ENCODE measurements at regions not wholly inside any gene's neighbourhood (a gene's known extent, or its start where the extent isn't known, plus 50 kb on each side); places are given as distances from the start of the nearest gene placed in this dataset.

DNA sequence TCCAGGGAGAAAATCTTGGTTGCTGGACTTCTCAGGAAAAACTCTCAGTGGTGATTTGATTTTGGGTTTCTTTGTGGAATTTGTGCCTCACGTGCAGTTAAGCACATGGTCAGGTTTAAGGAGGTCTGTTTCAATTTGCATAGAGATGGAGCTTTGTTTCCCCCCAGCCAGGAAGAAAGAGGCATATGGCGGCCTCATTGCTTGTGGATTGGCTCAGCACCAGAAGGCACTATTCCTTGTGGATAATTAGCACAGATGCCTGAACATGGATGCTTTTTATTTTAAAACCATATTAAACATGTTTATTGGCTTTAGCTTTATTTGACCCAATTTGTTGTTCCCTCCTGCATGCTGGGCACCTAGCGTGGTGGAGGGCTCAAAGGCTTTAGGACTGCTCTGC lies 125.1 kb upstream of the RGMA start:
- DNase-seq: no peak

GRCh38 chr15:93213281-93213680 lies 124.3 kb upstream of the RGMA start:
- DNase-seq: no peak

DNA sequence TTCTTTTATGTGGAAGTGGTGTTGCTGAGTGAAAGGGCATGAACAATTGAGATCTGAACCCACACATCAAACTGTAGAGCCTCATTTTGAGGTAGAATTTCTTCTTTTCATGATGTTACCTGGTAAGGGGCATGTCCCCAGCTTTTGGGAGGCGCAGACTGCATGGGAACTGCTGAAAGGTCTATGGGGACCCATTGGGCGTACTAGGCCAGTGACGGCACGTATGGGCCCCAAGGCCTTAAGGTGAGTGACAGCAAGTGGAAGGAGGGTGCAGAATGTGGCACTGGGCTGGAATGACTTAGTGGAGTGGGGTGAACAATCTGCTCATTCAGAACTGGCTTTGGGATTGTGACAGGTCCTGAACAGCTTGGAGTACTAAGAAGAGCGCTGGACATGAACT lies 123.6 kb upstream of the RGMA start:
- no peak for DNase-seq

DNA sequence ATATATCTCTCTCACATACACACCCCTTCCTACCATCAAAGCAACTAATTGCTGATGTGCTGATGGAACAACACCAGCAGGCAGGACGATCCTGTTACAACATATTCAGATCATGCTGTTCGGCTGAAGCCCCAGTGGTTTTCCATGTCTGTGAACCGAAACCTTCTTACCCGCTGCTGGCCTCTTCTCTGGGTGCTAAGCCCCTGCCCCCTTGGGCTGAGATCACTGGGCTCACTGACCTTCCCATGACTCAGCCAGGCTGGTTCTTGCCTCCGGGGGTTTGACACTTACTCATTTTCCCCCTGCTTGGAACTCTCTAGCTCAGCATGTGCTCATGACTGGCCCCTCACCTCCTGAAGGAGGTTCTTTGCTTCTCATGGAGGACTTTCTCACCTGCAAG lies 122.0 kb upstream of the RGMA start:
- no peak for DNase-seq

DNA sequence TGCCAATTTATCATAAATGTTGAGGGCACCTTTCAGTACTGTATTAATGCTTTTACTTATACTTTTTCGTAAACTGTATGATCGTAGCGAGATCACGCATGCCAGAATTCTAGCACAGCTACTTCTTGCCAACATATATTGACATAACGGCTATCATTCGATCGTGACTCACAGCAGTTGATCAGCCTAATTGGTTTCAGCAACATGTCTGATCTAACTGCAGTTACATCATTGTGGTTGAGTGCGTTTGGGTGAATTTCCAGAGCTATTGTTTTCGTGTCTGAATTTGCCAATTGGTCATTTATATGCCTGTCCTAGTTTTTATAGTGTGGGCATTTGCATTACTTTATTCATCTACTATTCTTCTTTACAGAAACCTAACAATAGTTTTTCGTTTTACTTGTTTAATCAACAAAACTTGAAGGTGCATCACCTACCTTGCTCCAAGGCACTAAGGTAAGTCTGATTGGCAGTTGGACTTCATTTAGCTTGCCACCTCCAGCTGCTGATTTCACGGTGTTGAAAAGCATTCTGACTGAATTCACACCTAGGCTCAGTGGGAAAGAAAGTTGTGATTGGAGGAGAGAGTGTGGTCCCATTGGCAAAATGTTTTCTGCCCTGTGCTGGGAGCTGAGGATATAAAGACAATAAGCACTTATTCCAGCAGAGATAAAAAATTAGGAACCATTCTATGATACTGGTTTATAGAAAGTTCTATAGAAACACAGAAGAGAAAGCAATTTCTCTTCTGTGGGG lies 120.9 kb upstream of the RGMA start:
- DNase-seq: no peak

- no peak for DNase-seq
Measured at GRCh38 chr15:93206893-93207292, 117.9 kb upstream of the RGMA start.

- no peak for DNase-seq
Measured at GRCh38 chr15:93205413-93205812, 116.4 kb upstream of the RGMA start.

DNA sequence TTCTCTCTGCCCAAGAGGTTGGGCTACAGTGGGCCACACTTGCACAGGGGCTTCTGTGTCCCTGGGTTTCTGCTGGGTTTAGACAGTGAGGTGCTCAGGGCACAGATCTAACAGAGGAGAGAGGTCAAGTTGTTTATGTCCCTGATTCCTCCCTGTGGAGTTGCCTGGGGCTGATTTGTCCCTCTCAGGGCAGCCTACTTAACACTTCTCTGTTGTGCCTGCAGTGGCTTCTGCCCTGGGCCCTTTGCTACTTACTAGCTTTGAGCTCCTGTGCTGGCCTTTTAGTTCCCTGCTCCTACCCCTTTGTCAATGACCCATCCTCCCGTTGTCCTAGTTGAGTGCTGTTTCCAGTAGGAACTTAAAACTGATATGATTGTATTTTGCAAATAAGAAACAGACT lies 114.0 kb upstream of the RGMA start:
- DNase-seq: no peak

DNA sequence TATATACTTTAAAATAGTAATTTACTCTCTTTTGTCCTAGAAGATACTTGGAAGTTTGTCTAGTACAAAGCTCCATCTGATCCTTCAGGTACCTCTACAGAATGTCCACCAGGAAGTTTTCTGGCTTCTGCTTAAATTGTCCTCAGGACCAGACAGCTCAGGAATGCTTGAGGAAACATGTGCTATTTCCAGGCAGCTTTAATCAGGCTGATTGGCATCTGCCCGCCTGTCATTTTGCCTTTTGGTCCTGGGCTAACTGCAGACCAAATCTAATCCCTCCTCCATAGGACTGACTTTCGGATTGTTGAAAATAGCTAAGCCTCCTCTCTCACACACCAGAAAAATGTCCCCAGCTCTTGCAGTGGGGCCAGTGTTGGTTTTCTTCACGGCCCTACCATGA lies 113.4 kb upstream of the RGMA start:
- no peak for DNase-seq

GRCh38 chr15:93201940-93202339 lies 112.9 kb upstream of the RGMA start:
- DNase-seq: no peak

DNA sequence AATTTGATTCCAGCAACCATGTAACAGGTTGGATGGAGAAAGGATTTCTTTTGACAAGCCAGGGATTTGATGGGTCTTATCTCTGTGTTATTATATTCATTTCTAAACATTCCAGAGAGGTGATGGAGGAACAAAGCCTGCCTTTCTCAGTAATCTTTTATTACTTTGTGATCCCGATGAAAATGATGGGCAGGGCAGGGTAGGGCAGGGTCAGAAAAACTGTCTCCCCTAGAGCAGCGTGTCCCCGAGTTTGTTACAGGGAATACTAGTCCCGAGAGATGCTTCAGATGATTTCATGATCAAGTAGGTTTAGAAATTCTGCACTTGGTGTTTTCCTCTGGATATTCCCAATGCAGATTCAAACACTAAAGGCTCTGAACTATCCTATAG lies 111.8 kb upstream of the RGMA start:
- DNase-seq: no peak

GRCh38 chr15:93200081-93200836 lies 111.2 kb upstream of the RGMA start:
- no peak for DNase-seq

- DNase-seq: no peak
Measured at GRCh38 chr15:93196135-93196670, 107.2 kb upstream of the RGMA start.

GRCh38 chr15:93195109-93195508 lies 106.1 kb upstream of the RGMA start:
- DNase-seq: no peak

GRCh38 chr15:93190238-93190637 lies 101.2 kb upstream of the RGMA start:
- no peak for DNase-seq

- DNase-seq: no peak
Measured at GRCh38 chr15:93189561-93189960, 100.5 kb upstream of the RGMA start.

DNA sequence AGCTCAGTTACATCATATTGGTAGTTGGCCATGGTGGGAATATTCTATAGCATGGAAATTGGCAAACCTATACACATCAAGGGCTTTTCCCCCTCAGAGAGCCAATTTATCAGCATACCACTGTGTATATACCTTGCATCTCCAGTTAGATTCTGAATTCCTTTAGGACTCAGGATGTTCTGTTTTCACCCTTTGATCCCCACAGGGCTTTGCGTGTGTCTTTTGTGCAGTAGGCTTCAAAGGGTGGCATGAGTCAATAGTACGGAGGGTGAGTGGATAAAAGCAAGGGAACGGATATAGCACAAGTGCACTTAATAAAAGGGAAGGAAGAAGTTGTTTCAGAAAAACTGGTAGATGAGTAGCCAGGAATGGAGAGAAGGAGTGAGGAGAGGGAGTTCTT lies 99.2 kb upstream of the RGMA start:
- DNase-seq: no peak

- no peak for DNase-seq
Measured at GRCh38 chr15:93185796-93186195, 96.8 kb upstream of the RGMA start.

- DNase-seq: no peak
Measured at GRCh38 chr15:93182703-93183205, 93.7 kb upstream of the RGMA start.

DNA sequence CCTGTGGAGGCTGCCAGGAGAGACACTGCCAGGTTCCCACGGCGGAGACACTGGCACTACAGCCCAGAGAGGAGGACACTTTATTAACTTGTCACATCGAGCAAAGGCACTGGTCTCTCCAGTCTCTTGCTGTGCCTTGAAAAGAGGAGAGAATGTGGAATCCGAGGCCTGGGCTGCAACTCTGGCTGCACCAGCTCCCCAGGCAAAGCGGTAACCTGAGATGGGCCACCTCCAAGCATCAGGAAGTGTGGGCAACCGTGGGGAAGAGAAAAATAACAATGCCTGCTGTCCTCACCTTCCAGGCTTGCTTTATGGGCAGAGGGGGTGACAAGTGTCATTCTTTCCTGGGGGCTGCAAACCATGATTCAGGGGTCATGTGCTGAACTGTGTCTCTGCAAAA lies 91.6 kb upstream of the RGMA start:
- no peak for DNase-seq

DNA sequence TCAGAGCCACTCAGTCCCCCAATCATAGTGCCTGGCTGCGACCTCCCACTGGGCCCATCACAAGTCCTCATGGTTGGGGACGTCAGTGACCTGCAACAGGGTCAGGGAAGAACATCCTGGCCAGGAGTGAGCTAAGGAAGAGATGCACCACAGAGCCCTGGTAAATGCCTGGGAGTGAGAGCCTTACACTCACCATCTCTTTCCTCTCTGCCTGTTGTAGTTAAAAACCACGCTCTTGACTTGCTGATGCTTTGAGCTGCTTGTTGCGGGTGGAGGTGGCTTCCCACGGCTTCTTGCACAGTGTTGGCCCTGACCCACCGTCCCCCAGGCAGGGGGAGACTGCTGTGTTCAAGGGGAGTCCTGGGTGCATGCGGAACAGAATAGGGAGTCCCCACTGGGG lies 91.1 kb upstream of the RGMA start:
- no peak for DNase-seq

DNA sequence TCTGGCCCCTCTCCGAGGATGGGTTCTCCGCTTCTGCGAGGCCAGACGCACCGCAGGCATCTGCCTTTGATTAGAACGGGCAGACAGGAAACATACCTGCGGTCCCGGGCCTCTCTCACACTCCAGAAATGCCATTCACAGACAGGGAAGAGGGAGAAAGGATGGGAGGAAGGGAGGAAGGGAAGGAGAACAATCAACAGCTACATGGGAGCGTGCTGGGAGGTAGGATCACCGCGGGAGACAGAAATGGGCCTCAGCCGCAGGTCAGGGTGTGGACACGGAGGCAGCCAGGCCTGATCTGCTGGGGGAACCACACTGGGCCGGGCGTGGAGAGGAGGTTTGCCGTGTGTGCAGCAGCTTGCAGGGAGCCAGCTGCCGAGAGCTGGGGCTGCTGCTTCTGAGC lies 90.7 kb upstream of the RGMA start:
- no peak for DNase-seq

GRCh38 chr15:93179072-93179471 lies 90.1 kb upstream of the RGMA start:
- DNase-seq: no peak

- no peak for DNase-seq
Measured at GRCh38 chr15:93178371-93178770, 89.4 kb upstream of the RGMA start.

Data from stimulated activated CD8-positive, alpha-beta memory T cell treated with anti-CD3 and anti-CD28 coated beads, Interleukin-4, amount 100 ng/mL, for 48 hours (primary cell).